ENCODE measurements at regions not wholly inside any gene's neighbourhood (a gene's known extent, or its start where the extent isn't known, plus 50 kb on each side); places are given as distances from the start of the nearest gene placed in this dataset. TPM values are rescaled to one million over a fixed set of nuclear protein-coding genes. Genes with fewer than 3 reads are reported as not detected.

DNA sequence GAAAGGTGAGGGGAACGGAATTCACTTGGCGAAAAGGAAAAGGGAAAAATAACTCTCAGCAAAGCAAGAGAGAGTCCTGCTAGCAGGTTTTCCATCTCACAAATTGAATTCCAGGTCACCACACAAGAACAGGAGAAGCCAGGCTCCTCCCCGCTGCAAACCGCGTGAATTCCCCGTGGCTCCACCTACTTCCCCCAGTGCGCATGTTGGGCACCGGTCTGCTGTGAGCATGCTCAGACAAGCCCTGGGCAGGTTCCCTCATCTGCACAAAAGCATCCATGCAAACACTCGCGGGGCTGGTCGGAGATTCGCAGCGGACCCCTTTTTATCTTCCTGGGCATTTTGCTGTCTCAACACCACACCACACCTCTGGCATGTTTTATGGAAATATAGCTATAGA, 58.5 kb upstream of the S1PR3 start:
- intact Hi-C loops (cut with DNase I, micrococcal nuclease), result no loop called here

DNA sequence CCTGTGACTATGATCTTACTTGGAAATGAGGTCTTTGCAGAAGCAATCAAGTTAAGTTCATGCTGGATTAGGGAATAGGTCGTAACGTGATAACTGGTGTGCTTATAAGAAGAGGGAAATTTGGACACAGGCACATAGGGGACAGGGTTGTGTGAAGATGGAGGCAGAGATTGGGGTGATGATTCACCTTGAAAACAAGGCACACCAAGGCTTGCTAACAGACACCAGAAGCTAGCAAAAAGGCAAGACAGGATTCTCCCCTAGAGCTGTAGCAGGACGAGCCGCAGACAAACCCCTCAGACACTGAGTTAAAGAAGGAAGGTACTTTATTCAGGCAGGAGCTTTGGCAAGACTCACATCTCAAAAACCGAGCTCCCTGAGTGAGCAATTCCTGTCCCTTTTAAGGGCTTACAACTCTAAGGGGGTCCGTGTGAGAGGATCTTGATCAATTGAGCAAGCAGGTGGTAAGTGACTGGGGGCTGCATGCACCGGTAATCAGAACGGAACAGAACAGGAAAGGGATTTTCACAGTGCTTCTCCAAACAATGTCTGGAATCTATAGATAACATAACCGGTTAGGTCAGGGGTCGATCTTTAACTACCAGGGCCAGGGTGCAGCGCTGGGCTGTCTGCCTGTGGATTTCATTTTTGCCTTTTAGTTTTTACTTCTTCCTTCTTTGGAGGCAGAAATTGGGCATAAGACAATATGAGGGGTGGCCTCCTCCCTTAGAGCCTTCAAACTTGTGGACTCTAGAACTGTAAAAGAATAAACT, 57.5 kb upstream of the S1PR3 start:
- peaks cover 15% of the 10 kb centered on the region for H3K27me3 Mint-ChIP-seq
- ChIA-PET POLR2A (no interaction called here), CTCF (interaction anchor here (0.6 kb wide), 1 partner anchor 22 kb away, joined by 4 read pairs; no protein-coding TSS in a partner anchor)
- H3K9me3 Mint-ChIP-seq (ENCODE audit: low read depth), result no peaks in the 10 kb centered on the region
- intact Hi-C loops (cut with DNase I, micrococcal nuclease), result no loop called here
- no peak for DNase-seq
- no peak for ATAC-seq
- H3K4me1 Mint-ChIP-seq, result no peaks in the 10 kb centered on the region
- no peaks in the 10 kb centered on the region for H3K36me3 Mint-ChIP-seq (ENCODE audit: low read depth)
- no peak overlapping the region for H3K27ac Mint-ChIP-seq
- H3K4me3 Mint-ChIP-seq, result no peak overlapping the region

More for the DNA sequence above, 58.5 kb upstream of the S1PR3 start:
- Mint-ChIP-seq H3K9me3 (ENCODE audit: low read depth) (no peaks in the 10 kb centered on the region), H3K4me1 (no peaks in the 10 kb centered on the region), H3K36me3 (ENCODE audit: low read depth) (no peaks in the 10 kb centered on the region), H3K4me3 (no peak overlapping the region), H3K27me3 (peaks cover 15% of the 10 kb centered on the region), H3K27ac (no peak overlapping the region)
- ATAC-seq (no peak), DNase-seq (no peak)
- POLR2A ChIA-PET, result no interaction called here
- CTCF ChIA-PET, result no interaction called here

DNA sequence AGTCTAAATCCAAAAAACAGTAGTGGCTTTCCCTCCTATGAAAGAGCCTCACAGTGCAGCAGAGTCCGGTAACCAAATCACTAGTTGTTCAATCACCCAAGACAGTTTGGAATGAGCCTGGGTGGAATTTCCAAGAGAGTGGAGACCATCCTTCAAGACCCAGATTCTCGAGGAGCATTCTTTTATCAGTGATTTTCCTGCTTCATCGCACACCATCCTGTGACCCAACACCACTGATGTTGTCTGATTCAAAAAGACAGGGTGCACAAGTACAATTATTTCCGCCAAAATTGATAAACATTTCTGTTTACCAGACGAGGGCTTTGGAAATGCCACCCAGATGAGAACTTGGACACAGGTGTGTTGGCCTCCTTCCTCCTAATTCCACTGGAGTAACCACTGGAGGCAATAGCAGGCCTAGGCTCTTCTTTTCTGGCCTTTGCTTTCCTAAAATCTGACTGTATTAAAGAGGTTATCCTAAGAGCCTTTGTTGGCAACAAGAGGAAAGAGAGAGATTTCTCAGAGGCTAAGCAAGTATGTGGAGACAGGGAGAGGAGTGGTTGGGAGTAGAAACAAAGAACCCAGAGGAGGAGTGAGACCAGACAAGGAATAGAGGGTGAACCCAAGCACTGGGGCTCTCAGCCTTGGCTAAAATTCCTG, 56.3 kb upstream of the S1PR3 start:
- no peak for DNase-seq
- ATAC-seq, result no peak
- CTCF ChIA-PET, result no interaction called here
- H3K36me3 Mint-ChIP-seq (ENCODE audit: low read depth), result no peaks in the 10 kb centered on the region
- no peak overlapping the region for H3K27ac Mint-ChIP-seq
- H3K4me3 Mint-ChIP-seq, result no peak overlapping the region
- peaks cover 15% of the 10 kb centered on the region for H3K27me3 Mint-ChIP-seq
- intact Hi-C loops (cut with DNase I, micrococcal nuclease), result no loop called here
- POLR2A ChIA-PET, result interaction anchor here (0.6 kb wide), 1 partner anchor 106 kb away, joined by 4 read pairs; no protein-coding TSS in a partner anchor
- no peaks in the 10 kb centered on the region for H3K9me3 Mint-ChIP-seq (ENCODE audit: low read depth)
- no peaks in the 10 kb centered on the region for H3K4me1 Mint-ChIP-seq

DNA sequence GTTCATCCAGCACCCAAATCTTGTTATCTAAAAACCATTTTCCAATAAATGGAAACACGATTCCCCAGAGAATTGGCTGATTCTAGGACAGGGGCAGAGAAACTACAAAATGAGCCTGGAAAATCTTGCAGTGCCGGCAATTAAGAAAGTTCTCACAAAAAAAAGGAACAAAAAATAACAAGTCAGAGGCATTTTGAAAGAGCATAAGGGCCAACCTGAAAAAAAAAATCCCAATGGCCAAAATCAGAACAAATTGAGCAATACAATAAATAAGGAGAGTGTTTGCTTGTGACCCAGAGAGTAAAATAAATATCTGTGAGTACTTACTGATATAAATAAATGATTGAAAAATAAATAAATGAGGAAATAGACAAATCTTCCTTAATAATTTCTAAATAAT, 55.1 kb upstream of the S1PR3 start:
- no peak for DNase-seq
- no peak overlapping the region for H3K27ac Mint-ChIP-seq
- no peaks in the 10 kb centered on the region for H3K36me3 Mint-ChIP-seq (ENCODE audit: low read depth)
- H3K27me3 Mint-ChIP-seq, result peaks cover 15% of the 10 kb centered on the region
- no peaks in the 10 kb centered on the region for H3K9me3 Mint-ChIP-seq (ENCODE audit: low read depth)
- no peaks in the 10 kb centered on the region for H3K4me1 Mint-ChIP-seq
- H3K4me3 Mint-ChIP-seq, result no peak overlapping the region
- ATAC-seq, result no peak
- CTCF ChIA-PET, result no interaction called here
- intact Hi-C loops (cut with DNase I, micrococcal nuclease), result no loop called here
- POLR2A ChIA-PET, result no interaction called here

DNA sequence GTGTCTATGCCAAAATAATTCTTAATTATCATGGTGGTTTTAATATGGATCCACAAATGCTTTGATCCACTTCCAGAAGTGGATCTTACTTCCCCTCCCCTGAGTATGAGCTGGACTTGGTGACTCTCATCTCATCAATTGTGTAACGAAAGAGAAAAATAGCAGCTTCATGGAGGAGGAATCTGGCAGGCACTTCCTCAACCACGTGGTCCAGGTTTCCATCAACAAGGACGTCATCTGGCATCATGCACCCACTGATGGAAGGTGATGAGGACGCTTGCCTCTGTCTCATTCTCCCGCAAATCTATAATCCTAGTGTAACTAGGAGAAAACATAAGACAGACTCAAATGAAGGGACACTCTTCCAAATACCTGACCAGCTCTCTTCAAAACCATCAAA, 54.6 kb upstream of the S1PR3 start:
- DNase-seq (no peak), ATAC-seq (no peak)
- Mint-ChIP-seq H3K27me3 (peaks cover 15% of the 10 kb centered on the region), H3K27ac (no peak overlapping the region), H3K9me3 (ENCODE audit: low read depth) (no peaks in the 10 kb centered on the region), H3K36me3 (ENCODE audit: low read depth) (no peaks in the 10 kb centered on the region), H3K4me1 (no peaks in the 10 kb centered on the region), H3K4me3 (no peak overlapping the region)
- POLR2A ChIA-PET, result no interaction called here
- intact Hi-C loops (cut with DNase I, micrococcal nuclease), result no loop called here
- CTCF ChIA-PET, result interaction anchor here (0.6 kb wide), 1 partner anchor 313 kb away, joined by 3 read pairs; no protein-coding TSS in a partner anchor

DNA sequence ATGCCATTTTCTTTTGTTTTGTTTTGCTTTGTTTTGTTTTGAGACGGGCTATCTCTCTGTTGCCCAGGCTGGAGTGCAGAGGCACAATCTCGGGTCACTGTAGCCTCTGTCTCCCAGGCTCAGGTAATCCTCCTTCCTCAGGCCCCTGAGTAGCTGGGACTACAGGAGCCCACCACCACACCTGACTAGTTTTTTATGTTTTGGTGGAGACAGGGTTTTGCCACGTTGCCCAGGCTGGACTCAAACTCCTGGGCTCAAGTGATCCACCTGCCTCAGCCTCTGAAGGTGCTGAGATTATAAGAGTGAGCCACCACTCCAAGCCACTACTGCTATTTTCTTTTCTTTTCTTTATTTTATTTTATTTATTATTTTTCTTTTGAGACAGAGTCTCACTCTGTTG, 54.0 kb upstream of the S1PR3 start:
- Mint-ChIP-seq H3K27ac (no peak overlapping the region), H3K9me3 (ENCODE audit: low read depth) (no peaks in the 10 kb centered on the region), H3K36me3 (ENCODE audit: low read depth) (no peaks in the 10 kb centered on the region), H3K4me1 (no peaks in the 10 kb centered on the region), H3K4me3 (no peak overlapping the region), H3K27me3 (peaks cover 12% of the 10 kb centered on the region)
- ChIA-PET POLR2A (no interaction called here), CTCF (interaction anchor here (0.6 kb wide), 1 partner anchor 314 kb away, joined by 3 read pairs; no protein-coding TSS in a partner anchor)
- ATAC-seq (no peak), DNase-seq (no peak)
- intact Hi-C loops (cut with DNase I, micrococcal nuclease), result no loop called here

DNA sequence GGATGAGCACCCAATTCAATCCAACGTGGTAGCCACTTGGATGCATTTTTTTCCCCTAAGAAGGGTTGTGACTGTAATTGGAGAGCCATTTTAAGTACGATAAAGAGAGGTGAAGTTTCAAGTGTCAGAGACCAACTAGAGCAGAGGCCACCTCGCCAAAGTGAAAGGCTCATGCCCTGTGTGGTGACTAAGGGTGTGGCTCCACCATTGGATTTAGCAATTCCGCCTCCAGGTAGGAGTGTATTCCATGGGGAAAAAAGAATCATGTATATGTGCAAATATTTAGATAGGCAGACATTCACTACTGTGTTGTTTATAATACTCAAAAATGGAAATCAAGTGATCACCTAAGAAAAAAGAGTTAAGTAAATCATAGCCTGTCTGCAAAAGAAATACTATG, 53.1 kb upstream of the S1PR3 start:
- no peak overlapping the region for H3K27ac Mint-ChIP-seq
- H3K4me3 Mint-ChIP-seq, result no peak overlapping the region
- ChIA-PET CTCF (no interaction called here), POLR2A (interaction anchor here (0.7 kb wide), 1 partner anchor 192 kb away, joined by 4 read pairs; no protein-coding TSS in a partner anchor)
- no peaks in the 10 kb centered on the region for H3K4me1 Mint-ChIP-seq
- H3K9me3 Mint-ChIP-seq (ENCODE audit: low read depth), result no peaks in the 10 kb centered on the region
- peaks cover 10% of the 10 kb centered on the region for H3K27me3 Mint-ChIP-seq
- no peak for ATAC-seq
- no peaks in the 10 kb centered on the region for H3K36me3 Mint-ChIP-seq (ENCODE audit: low read depth)
- intact Hi-C loops (cut with DNase I, micrococcal nuclease), result no loop called here
- DNase-seq, result no peak

Small RNA genes lying in the stretch of these regions (microRNA-seq; reads per million reads assigned to microRNA genes)
- not detected for gene MIR4289 (ENCODE audit: borderline replicate concordance)

Measured in activated CD4-positive, alpha-beta T cell treated with anti-CD3 and anti-CD28 coated beads for 36 hours (primary cell).